Caco-2 (cell line): ENCODE measurements at regions not wholly inside any gene's neighbourhood (a gene's known extent, or its start where the extent isn't known, plus 50 kb on each side); places are given as distances from the start of the nearest gene placed in this dataset.

Experiments
- BruUV-seq: library from RNA; stranded (reverse); fragments of 400-500 nt; replicated peaks from 2 replicates; lab custom pipeline; 2021; lab: Mats Ljungman, UMichigan
- CTCF ChIA-PET: fragments of 300-600 bp; sonication (Branson Sonifier 250); formaldehyde crosslinking; loops from one replicate; lab custom pipeline; 2022; ENCODE audit warnings: antibody characterized with exemption; lab: Charles Lee
- POLR2A ChIA-PET: fragments of 300-600 bp; sonication (Branson Sonifier 250); formaldehyde crosslinking; loops from one replicate; lab custom pipeline; 2022; ENCODE audit warnings: antibody characterized with exemption; lab: Charles Lee
- DNase-seq, 2 experiments: peaks; one replicate each; pipeline versions ENCODE4 v3.0.0 to v3.0.0-alpha.2; 2020 to 2022
- H3K27me3 ChIP-seq: replicated peaks from 2 replicates; pipeline ENCODE4 v1.6.0; 2011; ENCODE audit warnings: low read length; ENCODE audit not compliant: control insufficient read depth, insufficient read depth
- H3K36me3 ChIP-seq: 2 replicates; pipeline ENCODE4 v1.5.1; 2011; ENCODE audit warnings: low read length; ENCODE audit not compliant: control insufficient read depth, insufficient read depth
- H3K4me1 ChIP-seq: fragments of 250-450 bp; sonication (Bioruptor Pico); 2 replicates; pipeline ENCODE4 v1.5.1; 2020; ENCODE audit warnings: mild to moderate bottlenecking
- H3K4me3 ChIP-seq: 2 replicates; pipeline ENCODE4 v1.5.1; 2011; ENCODE audit warnings: low read depth, mild to moderate bottlenecking, control low read depth, low read length
- H3K9me3 ChIP-seq: fragments of 250-450 bp; sonication (Bioruptor Pico); 2 replicates; pipeline ENCODE4 v1.5.1; 2020; ENCODE audit warnings: mild to moderate bottlenecking, moderate library complexity
- H3K27ac Mint-ChIP-seq: one replicate; pipeline ENCODE4 v1.8.0; 2022; ENCODE audit warnings: mixed read lengths; ENCODE audit not compliant: unreplicated experiment
- H3K27me3 Mint-ChIP-seq: one replicate; pipeline ENCODE4 v1.8.0; 2022; ENCODE audit warnings: mixed read lengths; ENCODE audit not compliant: insufficient read depth, unreplicated experiment
- H3K36me3 Mint-ChIP-seq: one replicate; pipeline ENCODE4 v1.8.0; 2022; ENCODE audit warnings: mild to moderate bottlenecking, mixed read lengths; ENCODE audit not compliant: insufficient read depth, unreplicated experiment
- H3K4me1 Mint-ChIP-seq: one replicate; pipeline ENCODE4 v1.8.0; 2022; ENCODE audit warnings: low read depth, mixed read lengths; ENCODE audit not compliant: unreplicated experiment
- H3K4me3 Mint-ChIP-seq: one replicate; pipeline ENCODE4 v1.8.0; 2022; ENCODE audit warnings: mild to moderate bottlenecking, moderate library complexity, mixed read lengths; ENCODE audit not compliant: unreplicated experiment
- H3K9me3 Mint-ChIP-seq: one replicate; pipeline ENCODE4 v1.8.0; 2022; ENCODE audit warnings: mixed read lengths; ENCODE audit not compliant: unreplicated experiment
- CTCF ChIP-seq, 2 experiments: fragments of 200-600 bp in 1 of 2; IDR thresholded peaks; 1 replicate in 1 of 2; 2 replicates in 1 of 2; pipeline versions ENCODE4 v1.5.1 to v1.8.0; 2011 to 2022; ENCODE audit warnings: antibody characterized with exemption in 1 of 2, control low read depth in 1 of 2, inconsistent platforms in 1 of 2, low read depth in 1 of 2, low read length in 1 of 2, mild to moderate bottlenecking in 1 of 2, moderate library complexity in 1 of 2; ENCODE audit not compliant: insufficient read depth in 1 of 2, severe bottlenecking in 1 of 2, unreplicated experiment in 1 of 2
- intact Hi-C: fragments of 100-400 bp; cut with micrococcal nuclease; formaldehyde crosslinking; loops from one replicate; pipeline ENCODE4 v1.10.0; 2022; ENCODE audit not compliant: unreplicated experiment

GRCh38 chr2:221312634-221313033 lies 259.5 kb downstream of the EPHA4 start:
- ChIA-PET CTCF (no interaction called here), POLR2A (no interaction called here)
- no TSS peak for BruUV-seq
- Mint-ChIP-seq H3K4me1 (peaks cover 10% of the 10 kb centered on the region), H3K9me3 (no peaks in the 10 kb centered on the region), H3K36me3 (no peaks in the 10 kb centered on the region), H3K27ac (no peak overlapping the region), H3K27me3 (no peaks in the 10 kb centered on the region), H3K4me3 (no peak overlapping the region)
- Histone ChIP-seq H3K4me3 (no peak overlapping the region), H3K36me3 (no peaks in the 10 kb centered on the region), H3K4me1 (no peaks in the 10 kb centered on the region), H3K9me3 (no peaks in the 10 kb centered on the region), H3K27me3 (no peaks in the 10 kb centered on the region)
- TF ChIP-seq CTCF (IDR thresholded peaks at IDR 0.05; ENCODE audit: insufficient read depth in 1 of 2, low read depth in 1 of 2, low read length in 1 of 2, severe bottlenecking in 1 of 2, unreplicated experiment in 1 of 2): no peak
- DNase-seq: no peak
- intact Hi-C loops: no loop called here

- POLR2A ChIA-PET: no interaction called here
- CTCF ChIA-PET: no interaction called here
- Mint-ChIP-seq H3K4me3 (no peak overlapping the region), H3K36me3 (no peaks in the 10 kb centered on the region), H3K9me3 (no peaks in the 10 kb centered on the region), H3K27me3 (no peaks in the 10 kb centered on the region), H3K27ac (no peak overlapping the region), H3K4me1 (peaks cover 7% of the 10 kb centered on the region)
- no peak for TF ChIP-seq CTCF (IDR thresholded peaks at IDR 0.05; ENCODE audit: insufficient read depth in 1 of 2, low read depth in 1 of 2, low read length in 1 of 2, severe bottlenecking in 1 of 2, unreplicated experiment in 1 of 2)
- no peaks in the 10 kb centered on the region for H3K27me3 ChIP-seq
- H3K9me3 ChIP-seq: no peaks in the 10 kb centered on the region
- H3K36me3 ChIP-seq: no peaks in the 10 kb centered on the region
- no TSS peak for BruUV-seq
- intact Hi-C loops: no loop called here
- H3K4me1 ChIP-seq: no peaks in the 10 kb centered on the region
- no peak for DNase-seq
- H3K4me3 ChIP-seq: no peak overlapping the region
These were observed 257.3 kb downstream of the EPHA4 start for GRCh38 chr2:221314786-221315185.

GRCh38 chr2:221318376-221319130 lies 253.6 kb downstream of the EPHA4 start:
- no peaks in the 10 kb centered on the region for H3K27me3 Mint-ChIP-seq
- no peak overlapping the region for H3K4me3 ChIP-seq
- no peak overlapping the region for H3K27ac Mint-ChIP-seq
- H3K36me3 ChIP-seq: no peaks in the 10 kb centered on the region
- POLR2A ChIA-PET: no interaction called here
- no peaks in the 10 kb centered on the region for H3K9me3 ChIP-seq
- H3K4me1 ChIP-seq: no peaks in the 10 kb centered on the region
- no TSS peak for BruUV-seq
- H3K4me3 Mint-ChIP-seq: no peak overlapping the region
- intact Hi-C loops: no loop called here
- no peak for DNase-seq
- no peaks in the 10 kb centered on the region for H3K27me3 ChIP-seq
- no peaks in the 10 kb centered on the region for H3K36me3 Mint-ChIP-seq
- CTCF ChIA-PET: interaction anchor here (0.6 kb wide), 1 partner anchor 1538 kb away, joined by 3 read pairs; no protein-coding TSS in a partner anchor
- peaks cover 7% of the 10 kb centered on the region for H3K4me1 Mint-ChIP-seq
- no peaks in the 10 kb centered on the region for H3K9me3 Mint-ChIP-seq
- TF ChIP-seq CTCF (IDR thresholded peaks at IDR 0.05; ENCODE audit: insufficient read depth in 1 of 2, low read depth in 1 of 2, low read length in 1 of 2, severe bottlenecking in 1 of 2, unreplicated experiment in 1 of 2): no peak
